HG02571 (cell line): ENCODE measurements at regions not wholly inside any gene's neighbourhood (a gene's known extent, or its start where the extent isn't known, plus 50 kb on each side); places are given as distances from the start of the nearest gene placed in this dataset.

Source experiments
- ATAC-seq: cut with Tn5 transposase; IDR thresholded peaks from one replicate; pipeline ENCODE4 v1.9.1; 2021; ENCODE audit warnings: mild to moderate bottlenecking, moderate library complexity; ENCODE audit not compliant: unreplicated experiment

- no peak for ATAC-seq
Measured at GRCh38 chr14:100399052-100399849, 76.1 kb downstream of the SLC25A47 start.

GRCh38 chr14:100400115-100400514 lies 77.0 kb downstream of the SLC25A47 start:
- ATAC-seq, result no peak

- ATAC-seq, result no peak
Measured at GRCh38 chr14:100401031-100401692, 78.0 kb downstream of the SLC25A47 start.

GRCh38 chr14:100401792-100402191 lies 78.7 kb downstream of the SLC25A47 start:
- ATAC-seq, result no peak

GRCh38 chr14:100402631-100403030 lies 79.5 kb downstream of the SLC25A47 start:
- ATAC-seq, result no peak

- ATAC-seq, result no peak
Measured at GRCh38 chr14:100403105-100403504, 80.0 kb downstream of the SLC25A47 start.

GRCh38 chr14:100403802-100404365 lies 80.7 kb downstream of the SLC25A47 start:
- no peak for ATAC-seq

- no peak for ATAC-seq
Measured at GRCh38 chr14:100404419-100404818, 81.3 kb downstream of the SLC25A47 start.

- ATAC-seq, result no peak
Measured at GRCh38 chr14:100405760-100406455, 82.8 kb downstream of the SLC25A47 start.

GRCh38 chr14:100406505-100407131 lies 83.5 kb downstream of the SLC25A47 start:
- ATAC-seq, result no peak

GRCh38 chr14:100407376-100408102 lies 84.4 kb downstream of the SLC25A47 start:
- no peak for ATAC-seq

- ATAC-seq, result no peak
Measured at GRCh38 chr14:100408350-100409002, 85.3 kb downstream of the SLC25A47 start.

- ATAC-seq, result no peak
Measured at GRCh38 chr14:100409003-100409360, 85.8 kb downstream of the SLC25A47 start.

- no peak for ATAC-seq
Measured at GRCh38 chr14:100409651-100410050, 86.5 kb downstream of the SLC25A47 start.

GRCh38 chr14:100410056-100410565 lies 87.0 kb downstream of the SLC25A47 start:
- no peak for ATAC-seq

- ATAC-seq, result no peak
Measured at GRCh38 chr14:100413699-100414098, 90.6 kb downstream of the SLC25A47 start.

GRCh38 chr14:100415226-100415625 lies 92.1 kb downstream of the SLC25A47 start:
- no peak for ATAC-seq

GRCh38 chr14:100416081-100416680 lies 93.0 kb downstream of the SLC25A47 start:
- ATAC-seq, result no peak
